GM21515 (cell line): ENCODE measurements at regions not wholly inside any gene's neighbourhood (a gene's known extent, or its start where the extent isn't known, plus 50 kb on each side); places are given as distances from the start of the nearest gene placed in this dataset.
"Not testable (repeated sequence)": the region's sequence is repeated elsewhere in the genome, so short reads cannot be mapped to it uniquely, and the experiment has no call there.

ENCODE experiments used
- ATAC-seq: cut with Tn5 transposase; IDR thresholded peaks from one replicate; pipeline ENCODE4 v1.9.1; 2021; ENCODE audit not compliant: unreplicated experiment

GRCh38 chr4:187715466-187715865, 280.1 kb upstream of the ZFP42 start:
- ATAC-seq: no peak

GRCh38 chr4:187724456-187724855, 271.1 kb upstream of the ZFP42 start:
- ATAC-seq: no peak

- no peak for ATAC-seq
These were observed 269.1 kb upstream of the ZFP42 start for GRCh38 chr4:187726485-187726884.

- ATAC-seq: no peak
These were observed 263.0 kb upstream of the ZFP42 start for GRCh38 chr4:187732524-187732923.

GRCh38 chr4:187739771-187740170, 255.8 kb upstream of the ZFP42 start:
- no peak for ATAC-seq

GRCh38 chr4:187744911-187745310, 250.7 kb upstream of the ZFP42 start:
- no peak for ATAC-seq

- ATAC-seq: not testable (repeated sequence)
These were observed 244.9 kb upstream of the ZFP42 start for GRCh38 chr4:187750652-187751051.

GRCh38 chr4:187767158-187767557, 228.4 kb upstream of the ZFP42 start:
- ATAC-seq: no peak

- no peak for ATAC-seq
These were observed 227.9 kb upstream of the ZFP42 start for GRCh38 chr4:187767687-187768086.

- ATAC-seq: no peak
These were observed 225.2 kb upstream of the ZFP42 start for GRCh38 chr4:187770345-187770744.

- ATAC-seq: no peak
These were observed 217.6 kb upstream of the ZFP42 start for GRCh38 chr4:187777954-187778353.

- ATAC-seq: no peak
These were observed 215.5 kb upstream of the ZFP42 start for GRCh38 chr4:187780070-187780469.

GRCh38 chr4:187782286-187782824, 213.2 kb upstream of the ZFP42 start:
- ATAC-seq: no peak

GRCh38 chr4:187786190-187786589, 209.4 kb upstream of the ZFP42 start:
- ATAC-seq: no peak

GRCh38 chr4:187789078-187789477, 206.5 kb upstream of the ZFP42 start:
- no peak for ATAC-seq

- no peak for ATAC-seq
These were observed 199.8 kb upstream of the ZFP42 start for GRCh38 chr4:187795737-187796136.

- ATAC-seq: no peak
These were observed 197.2 kb upstream of the ZFP42 start for GRCh38 chr4:187798385-187798784.

- ATAC-seq: no peak
These were observed 195.8 kb upstream of the ZFP42 start for GRCh38 chr4:187799735-187800134.

GRCh38 chr4:187811591-187811990, 184.0 kb upstream of the ZFP42 start:
- ATAC-seq: no peak

- no peak for ATAC-seq
These were observed 180.7 kb upstream of the ZFP42 start for GRCh38 chr4:187814737-187815465.

- no peak for ATAC-seq
These were observed 168.8 kb upstream of the ZFP42 start for GRCh38 chr4:187826725-187827124.

GRCh38 chr4:187827631-187828030, 167.9 kb upstream of the ZFP42 start:
- no peak for ATAC-seq

- ATAC-seq: no peak
These were observed 155.8 kb upstream of the ZFP42 start for GRCh38 chr4:187839765-187840164.
